Ramos (cell line): ENCODE measurements at regions not wholly inside any gene's neighbourhood (a gene's known extent, or its start where the extent isn't known, plus 50 kb on each side); places are given as distances from the start of the nearest gene placed in this dataset.

Experiments
- in situ Hi-C: fragments of 300-500 bp; cut with MboI; formaldehyde crosslinking; loops from one replicate; pipeline ENCODE4 v1.14.3; 2022; ENCODE audit warnings: low sequenced_read_pairs; ENCODE audit not compliant: unreplicated experiment

- in situ Hi-C loops: no loop called here
Measured at GRCh38 chr6:19289457-19289856, 547.7 kb upstream of the ID4 start.

DNA sequence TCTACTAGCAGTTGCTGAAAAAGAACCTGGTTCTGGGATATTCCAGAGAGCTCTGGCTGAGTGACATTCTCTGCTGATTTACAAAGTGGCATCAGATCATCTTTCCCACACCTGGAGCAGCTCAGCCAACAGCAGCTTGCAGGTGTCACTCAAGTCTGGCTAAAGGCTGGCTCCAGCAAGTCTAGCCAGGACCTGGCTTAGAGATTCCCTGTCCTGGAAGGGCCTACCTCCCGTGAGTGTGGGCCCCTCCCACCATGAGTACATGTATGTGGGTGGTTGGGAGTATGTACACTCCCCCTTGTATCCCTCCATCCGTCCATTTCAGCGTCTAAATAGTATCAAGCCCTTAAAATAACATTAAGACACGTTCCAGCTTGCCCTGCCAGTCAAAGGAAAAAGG lies 539.3 kb upstream of the ID4 start:
- in situ Hi-C loops: no loop called here

DNA sequence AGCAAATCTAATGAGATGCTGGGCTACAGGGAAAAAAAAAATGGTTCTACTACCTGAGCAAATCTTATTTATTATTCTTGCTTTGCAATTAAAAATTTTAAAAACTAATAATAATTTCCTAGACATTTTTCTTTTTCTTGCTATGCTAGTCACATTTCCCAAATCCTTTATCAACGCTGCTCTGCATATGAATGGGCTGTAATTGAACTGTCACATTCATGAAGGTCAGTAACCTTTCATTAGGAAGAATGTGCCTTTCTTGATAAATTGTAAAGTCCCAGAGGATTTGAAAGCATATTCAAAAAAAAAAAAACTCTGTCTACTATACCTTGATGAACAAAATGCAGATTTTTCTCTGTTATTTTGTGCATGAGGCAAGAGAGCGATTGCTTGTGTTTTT lies 538.7 kb upstream of the ID4 start:
- in situ Hi-C loops: no loop called here

GRCh38 chr6:19299129-19299528 lies 538.0 kb upstream of the ID4 start:
- in situ Hi-C loops: no loop called here

GRCh38 chr6:19301980-19302379 lies 535.2 kb upstream of the ID4 start:
- in situ Hi-C loops: no loop called here

- in situ Hi-C loops: no loop called here
Measured at GRCh38 chr6:19303383-19303782, 533.8 kb upstream of the ID4 start.

DNA sequence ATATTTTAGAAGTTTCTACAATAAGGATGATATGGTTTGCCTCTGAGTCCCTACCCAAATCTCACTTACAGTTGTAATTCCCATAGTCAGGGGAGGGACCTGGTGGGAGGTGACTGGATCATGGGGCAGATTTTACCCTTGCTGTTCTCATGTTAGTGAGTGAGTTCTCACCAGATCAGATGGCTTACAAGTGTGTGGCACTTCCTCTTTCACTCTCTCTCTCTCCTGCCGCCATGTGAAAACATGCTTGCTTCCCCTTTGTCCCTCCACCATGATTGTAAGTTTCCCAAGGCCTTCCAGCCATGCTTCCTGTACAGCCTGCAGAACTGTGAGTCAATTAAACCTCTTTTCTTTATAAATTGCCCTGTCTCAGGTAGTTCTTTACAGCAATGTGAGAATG lies 527.5 kb upstream of the ID4 start:
- in situ Hi-C loops: no loop called here

DNA sequence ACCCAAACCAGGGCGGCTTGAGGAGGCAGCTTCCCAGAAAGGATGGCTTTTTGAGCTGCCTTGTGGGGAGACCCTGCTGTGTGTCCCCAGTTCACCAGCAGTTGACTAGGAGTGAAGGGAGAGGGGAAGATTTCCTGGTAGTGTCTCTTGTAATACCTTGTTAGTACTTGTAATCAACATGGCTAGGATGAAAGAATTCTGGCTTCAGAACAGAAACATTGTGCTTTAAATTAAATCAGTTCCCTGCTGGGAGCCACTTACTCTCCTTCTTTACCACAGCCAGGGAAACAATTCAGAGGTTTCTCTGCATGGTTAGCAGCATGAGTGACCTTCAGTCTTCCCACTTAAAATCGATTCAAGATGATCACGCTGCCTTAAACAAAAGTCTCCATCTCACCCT lies 525.4 kb upstream of the ID4 start:
- in situ Hi-C loops: no loop called here

DNA sequence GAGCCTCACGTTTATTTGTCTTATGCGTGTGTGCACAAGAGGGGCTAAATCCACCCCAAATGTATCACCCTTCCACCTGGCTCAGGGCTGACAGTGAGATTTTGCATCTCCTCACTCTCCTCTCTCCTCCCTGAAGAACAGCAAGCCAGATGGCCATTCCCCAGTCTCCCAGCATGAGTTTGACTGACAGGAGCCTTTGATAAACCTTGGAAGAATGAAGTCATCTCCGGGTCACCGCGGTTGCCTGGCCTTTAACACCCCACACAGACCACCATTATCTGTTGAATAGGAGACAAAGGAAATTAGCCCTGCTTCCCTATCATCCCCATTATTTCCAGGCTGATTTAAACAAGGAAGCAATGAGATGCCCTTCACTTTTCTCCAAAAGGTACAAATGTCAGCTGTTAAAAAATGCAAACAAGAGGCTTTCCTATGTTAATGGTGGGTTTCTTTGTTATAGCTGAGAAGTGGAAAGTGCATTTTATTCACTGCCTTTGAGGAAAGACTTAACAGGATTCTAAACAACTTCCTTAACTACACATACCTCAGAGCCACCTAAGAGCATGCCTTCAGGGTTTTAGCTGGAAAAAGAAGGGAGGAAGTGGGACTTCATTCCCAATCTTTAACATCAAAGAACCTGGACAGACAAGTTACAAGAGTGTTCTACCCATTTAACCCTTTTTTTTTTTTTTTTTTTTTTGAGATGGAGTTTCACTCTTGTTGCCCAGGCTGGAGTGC lies 524.8 kb upstream of the ID4 start:
- in situ Hi-C loops: no loop called here

DNA sequence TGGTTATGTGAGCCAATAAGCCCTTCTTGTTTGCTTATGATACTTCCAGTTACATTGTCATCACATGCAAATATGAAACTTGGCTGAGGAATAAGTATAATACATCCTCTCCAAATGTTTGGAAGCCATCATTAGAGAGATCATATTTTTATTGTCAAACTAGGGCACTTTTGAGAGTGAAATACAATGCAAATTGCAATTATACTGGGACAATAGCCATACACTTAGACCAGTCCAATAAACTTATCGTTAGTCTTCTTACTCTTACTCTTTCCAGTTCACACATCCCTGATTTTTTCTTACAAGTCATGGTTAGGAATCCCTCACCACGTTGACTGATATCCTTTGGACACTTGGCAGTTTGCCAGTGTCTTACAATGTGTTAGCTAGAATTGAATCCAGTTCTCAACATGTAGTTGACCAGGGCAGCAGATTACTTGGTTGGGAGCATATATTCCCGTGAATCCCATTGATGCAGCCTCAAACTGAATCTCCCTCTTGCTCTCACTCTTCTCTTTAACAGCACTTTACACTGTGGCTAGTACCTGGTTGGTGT lies 519.7 kb upstream of the ID4 start:
- in situ Hi-C loops: no loop called here

DNA sequence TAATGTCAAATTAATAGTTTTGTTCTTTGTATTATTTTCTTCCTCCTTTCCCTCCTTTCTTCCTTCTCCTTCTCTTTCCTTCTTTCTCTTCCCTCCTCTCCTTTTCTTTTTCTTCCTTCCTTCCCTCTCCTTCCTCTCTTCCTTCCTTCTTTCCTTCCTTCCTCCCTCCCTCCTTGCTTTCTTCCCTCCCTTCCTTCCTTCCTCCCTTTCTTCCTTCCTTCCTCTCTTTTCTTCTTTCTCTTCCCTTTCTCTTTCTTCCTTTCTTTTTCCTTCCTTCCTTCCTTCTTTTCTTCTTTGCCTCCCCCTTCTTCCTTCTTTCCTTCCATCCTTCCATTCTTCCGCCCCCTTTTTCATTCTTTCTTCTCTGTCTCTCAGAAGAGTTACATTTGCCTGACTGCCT lies 518.2 kb upstream of the ID4 start:
- in situ Hi-C loops: no loop called here

- in situ Hi-C loops: no loop called here
Measured at GRCh38 chr6:19320111-19320581, 517.0 kb upstream of the ID4 start.

DNA sequence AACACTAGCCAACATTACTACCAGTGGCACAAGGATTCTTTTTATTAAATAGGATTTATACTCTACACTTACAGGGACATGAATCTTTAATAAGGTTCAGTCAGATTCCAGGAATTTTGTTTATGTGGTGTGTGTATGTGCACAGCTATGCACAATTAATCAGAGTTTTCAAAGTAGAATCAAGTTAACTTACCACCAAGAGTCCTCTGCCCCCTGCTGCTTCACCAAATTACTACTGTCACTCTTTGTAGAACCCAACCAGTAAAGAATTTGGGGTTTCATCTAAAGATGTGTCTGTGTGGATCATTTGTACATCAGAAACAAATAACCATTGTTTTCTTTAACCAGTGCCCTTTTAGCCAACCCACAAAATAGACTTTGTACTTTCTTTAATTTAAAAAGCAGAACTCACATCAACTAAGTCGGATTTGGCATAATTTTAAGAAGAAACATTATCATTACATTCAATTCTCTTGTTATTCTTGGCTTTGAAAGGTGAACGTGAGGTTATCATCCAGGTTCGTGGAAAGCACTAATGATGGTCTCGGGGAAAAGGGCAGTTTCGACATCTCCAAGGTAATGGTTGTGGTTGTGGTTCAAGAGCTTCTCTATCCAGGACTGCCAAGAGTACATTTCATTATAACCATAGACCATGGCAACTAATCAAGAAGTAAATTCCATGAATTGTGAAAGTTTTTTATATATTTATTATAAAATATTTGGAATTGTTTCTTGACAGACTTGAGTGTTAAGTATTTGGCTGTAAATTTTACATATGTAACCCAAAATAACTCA lies 514.3 kb upstream of the ID4 start:
- in situ Hi-C loops: no loop called here

DNA sequence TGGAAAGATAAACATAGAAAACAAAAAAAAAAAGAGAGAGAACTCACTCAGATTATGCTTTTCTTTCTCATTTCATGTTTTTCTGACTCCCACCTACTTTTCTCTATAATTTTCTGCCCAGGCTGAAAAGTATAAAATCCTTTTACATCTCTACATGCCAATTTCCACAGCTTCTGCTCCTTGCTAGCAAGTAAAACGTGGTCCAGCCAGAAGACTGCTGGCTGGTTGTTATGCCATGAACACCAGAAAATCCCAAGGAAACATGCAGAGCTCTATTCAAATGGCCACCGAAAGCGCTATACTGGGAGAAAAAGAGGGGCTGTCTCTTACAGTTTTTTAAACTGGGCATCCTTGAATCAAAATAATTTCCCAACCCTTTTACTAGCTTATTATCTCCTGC lies 512.8 kb upstream of the ID4 start:
- in situ Hi-C loops: no loop called here

GRCh38 chr6:19325335-19325789 lies 511.8 kb upstream of the ID4 start:
- in situ Hi-C loops: no loop called here

DNA sequence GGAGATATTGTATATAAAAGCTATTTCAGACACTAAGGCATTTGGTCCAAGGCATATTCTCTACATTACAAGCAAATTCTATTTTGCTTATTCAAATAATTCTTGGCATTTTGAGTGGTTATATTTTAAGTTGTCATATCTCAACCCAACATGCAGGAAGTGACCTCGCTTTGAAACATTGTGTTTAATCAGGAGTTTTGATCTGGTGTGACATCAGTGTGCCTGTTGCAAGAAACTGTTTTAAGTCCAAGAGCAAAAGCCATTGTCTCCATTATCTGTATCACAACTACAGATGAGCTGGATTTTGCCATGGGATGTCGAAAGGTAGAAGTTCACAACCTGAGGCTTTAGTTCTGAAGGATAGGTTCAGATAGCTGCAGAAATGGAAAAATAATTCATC lies 509.9 kb upstream of the ID4 start:
- in situ Hi-C loops: no loop called here

GRCh38 chr6:19327661-19328060 lies 509.5 kb upstream of the ID4 start:
- in situ Hi-C loops: no loop called here

DNA sequence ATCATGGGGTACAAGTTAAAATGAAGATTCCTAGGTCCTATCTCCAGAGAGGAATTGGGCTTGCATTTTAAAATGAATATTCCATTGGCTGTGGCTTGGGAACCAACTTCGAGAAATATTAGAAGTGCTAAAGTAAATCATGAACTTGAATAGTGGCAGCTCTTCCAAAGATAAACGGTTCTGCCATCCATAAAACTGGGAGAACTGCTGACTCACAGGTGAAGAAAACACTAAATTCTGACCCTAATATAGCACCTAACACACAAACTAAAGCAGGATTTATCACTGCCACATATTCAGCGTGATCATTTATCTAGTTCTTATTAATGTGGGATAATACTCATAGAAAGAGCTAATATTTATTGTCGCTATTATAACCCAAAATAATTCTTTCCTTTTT lies 508.1 kb upstream of the ID4 start:
- in situ Hi-C loops: no loop called here

- in situ Hi-C loops: no loop called here
Measured at GRCh38 chr6:19331089-19331488, 506.1 kb upstream of the ID4 start.

- in situ Hi-C loops: no loop called here
Measured at GRCh38 chr6:19332806-19333460, 504.2 kb upstream of the ID4 start.

DNA sequence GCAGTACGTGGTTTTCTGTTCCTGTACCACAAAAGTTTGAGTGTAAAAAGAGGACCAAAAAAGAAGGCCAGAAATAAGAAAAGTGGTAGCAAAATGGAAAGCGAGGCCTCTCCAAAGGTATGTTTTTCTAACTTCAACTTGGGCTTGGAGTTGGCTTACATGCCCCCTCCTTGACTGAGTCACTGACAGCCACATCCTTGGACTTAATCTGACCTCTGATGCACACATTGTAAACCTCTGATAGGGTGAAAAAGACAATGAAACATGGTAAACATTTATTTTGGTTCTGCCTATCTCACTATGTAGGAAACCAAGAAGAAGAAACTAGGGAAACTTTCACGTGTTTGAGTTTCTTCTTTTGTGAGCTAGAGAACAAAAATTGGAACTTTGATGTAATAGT lies 503.2 kb upstream of the ID4 start:
- in situ Hi-C loops: no loop called here
